HUDEP-2 (cell line): ENCODE measurements at regions not wholly inside any gene's neighbourhood (a gene's known extent, or its start where the extent isn't known, plus 50 kb on each side); places are given as distances from the start of the nearest gene placed in this dataset.

Source experiments
- DNase-seq, 76 experiments: peaks; one replicate each; lab custom pipeline; 2025; ENCODE audit not compliant: unreplicated experiment in 76 of 76; lab: John Stamatoyannopoulos, UW

- no peak for DNase-seq
Measured at GRCh38 chr15:100780208-100780800, 99.3 kb upstream of the ALDH1A3 start.

- DNase-seq: no peak
Measured at GRCh38 chr15:100781061-100781960, 98.3 kb upstream of the ALDH1A3 start.

- no peak for DNase-seq
Measured at GRCh38 chr15:100781961-100782530, 97.6 kb upstream of the ALDH1A3 start.

DNA sequence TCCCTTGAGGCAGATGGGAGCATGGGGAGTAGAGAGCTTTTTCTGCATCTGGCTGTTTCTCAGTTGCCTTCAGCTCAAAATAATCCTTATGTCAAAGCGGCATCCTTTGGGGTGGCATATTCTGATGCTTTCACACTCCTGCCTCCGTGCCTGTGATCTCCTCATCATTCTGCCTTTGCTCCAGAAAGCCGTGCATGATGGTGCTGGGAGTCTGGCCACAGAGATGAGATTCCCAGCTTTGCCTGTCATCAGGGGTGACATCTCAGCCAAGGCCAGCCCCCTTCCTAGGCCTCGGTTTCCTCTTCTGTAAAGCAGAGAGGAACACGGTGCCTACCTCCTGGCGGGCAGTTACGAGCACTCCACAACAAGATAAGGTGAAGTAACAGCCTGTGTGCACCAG is 96.3 kb upstream of the ALDH1A3 start:
- no peak for DNase-seq

DNA sequence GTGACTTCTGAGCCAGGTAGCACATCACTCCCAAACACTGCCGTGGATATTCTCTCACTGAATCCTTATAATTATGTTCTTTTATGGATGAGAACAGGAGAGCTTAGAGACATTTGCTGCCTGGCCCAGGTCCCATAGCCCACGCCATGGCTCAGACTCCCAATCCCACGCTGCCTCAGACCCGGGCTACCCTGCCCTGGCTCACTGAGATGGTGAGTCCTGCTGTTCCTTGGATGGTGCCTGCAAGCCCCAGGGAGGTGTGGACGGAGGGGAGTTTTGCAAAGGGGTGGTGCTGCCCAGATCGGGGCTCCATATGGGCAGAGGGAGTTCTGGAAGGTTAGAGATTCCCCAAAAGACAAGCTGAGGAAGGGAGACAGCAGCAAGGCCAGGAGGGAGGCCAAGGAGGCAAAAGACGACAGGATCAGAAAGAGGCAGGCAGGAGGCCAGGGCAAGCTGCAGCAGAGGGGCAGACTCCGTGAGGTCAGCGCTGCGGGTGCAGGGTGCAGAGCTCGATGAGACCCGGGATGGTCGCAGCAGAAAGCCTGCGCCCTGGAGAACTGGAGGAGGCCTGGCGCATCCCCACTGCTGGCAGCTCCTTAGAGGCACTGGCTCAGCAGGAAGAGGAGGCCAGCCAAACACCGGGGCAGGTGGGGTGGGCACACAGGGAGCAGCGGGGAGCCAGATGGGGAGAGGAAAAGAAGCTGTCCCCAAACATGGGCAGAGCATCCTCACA is 95.7 kb upstream of the ALDH1A3 start:
- no peak for DNase-seq

- no peak for DNase-seq
Measured at GRCh38 chr15:100784493-100785180, 95.0 kb upstream of the ALDH1A3 start.

GRCh38 chr15:100785181-100786138 is 94.2 kb upstream of the ALDH1A3 start:
- DNase-seq: no peak

DNA sequence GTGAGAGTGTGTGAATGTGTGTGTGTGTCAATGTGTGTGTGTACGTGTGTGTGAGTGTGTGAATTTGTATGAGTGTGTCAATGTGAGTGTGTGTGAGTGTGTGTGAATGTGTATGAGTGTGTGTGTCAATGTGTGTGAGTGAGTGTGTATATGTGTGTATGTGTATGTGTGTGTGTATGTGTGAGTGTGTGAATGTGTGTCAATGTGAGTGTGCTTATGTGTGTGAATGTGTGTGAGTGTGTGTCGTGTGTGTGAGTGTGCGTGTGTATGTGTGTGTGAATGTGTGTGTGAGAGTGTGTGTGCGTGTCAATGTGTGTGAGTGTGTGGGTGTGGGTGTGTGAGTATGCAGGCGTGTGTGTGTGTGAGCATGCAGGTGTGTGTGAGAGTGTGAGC is 93.5 kb upstream of the ALDH1A3 start:
- DNase-seq: no peak

- DNase-seq: no peak
Measured at GRCh38 chr15:100786901-100787566, 92.6 kb upstream of the ALDH1A3 start.

DNA sequence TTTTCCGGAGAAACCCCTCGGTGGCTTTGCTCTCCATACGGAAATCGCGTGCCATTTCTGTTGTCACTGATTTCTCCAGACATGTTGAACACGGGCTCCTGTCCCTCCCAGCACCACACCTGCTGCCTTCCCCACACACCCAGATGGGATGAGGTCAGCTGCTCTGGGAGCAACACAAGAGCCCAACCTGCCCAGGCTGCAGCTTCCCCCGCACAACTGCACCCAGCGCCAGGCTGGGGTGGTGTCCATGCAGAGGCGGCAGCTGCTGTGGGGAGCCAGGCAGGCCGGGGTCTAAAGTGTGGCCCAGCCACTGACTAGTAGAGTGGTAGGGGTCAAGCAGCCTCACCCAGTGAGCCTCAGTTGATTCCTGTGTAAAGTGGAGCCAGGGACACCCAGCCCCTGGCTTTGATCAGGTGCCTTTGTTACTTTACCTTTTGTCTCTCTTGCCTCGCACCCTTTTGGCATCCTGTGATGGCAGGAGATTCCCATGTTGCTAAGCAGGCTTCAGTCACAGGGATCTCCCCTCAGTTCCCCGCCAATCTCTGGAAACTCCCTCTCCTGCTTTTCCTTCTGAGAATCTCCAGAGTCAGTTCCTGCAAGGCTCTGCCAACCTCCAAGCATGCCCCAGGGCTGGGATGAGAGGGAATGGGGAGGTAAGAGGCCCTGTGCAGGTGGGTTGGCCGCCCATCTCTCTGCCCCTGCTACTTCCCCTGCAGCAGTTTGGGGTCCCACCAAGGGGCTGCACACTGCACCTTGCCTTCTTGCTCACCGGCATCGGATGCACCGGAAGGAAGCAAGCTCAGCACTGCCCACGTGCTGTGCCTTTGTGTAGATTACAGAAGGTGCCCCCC is 91.8 kb upstream of the ALDH1A3 start:
- DNase-seq: no peak

GRCh38 chr15:100788418-100789105 is 91.1 kb upstream of the ALDH1A3 start:
- no peak for DNase-seq

- no peak for DNase-seq
Measured at GRCh38 chr15:100790786-100791265, 88.8 kb upstream of the ALDH1A3 start.

DNA sequence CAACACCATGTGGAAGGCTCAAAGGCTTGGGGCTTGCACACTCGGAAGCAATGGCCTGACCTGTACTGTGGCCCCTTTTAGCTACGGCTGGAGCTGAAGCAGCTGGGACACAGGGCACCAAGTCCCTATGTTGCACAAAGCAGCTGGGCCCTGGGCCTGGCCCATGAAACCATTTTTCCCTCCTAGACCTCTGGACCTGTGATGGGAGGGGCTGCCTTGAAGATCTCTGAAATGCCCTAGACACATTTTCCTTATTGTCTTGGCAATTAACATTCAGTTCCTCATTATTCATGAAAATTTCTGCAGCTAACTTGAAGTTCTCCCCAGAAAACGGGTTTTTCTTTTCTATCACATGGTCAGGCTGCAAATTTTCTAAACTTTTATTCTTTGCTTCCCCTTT is 85.6 kb upstream of the ALDH1A3 start:
- no peak for DNase-seq

DNA sequence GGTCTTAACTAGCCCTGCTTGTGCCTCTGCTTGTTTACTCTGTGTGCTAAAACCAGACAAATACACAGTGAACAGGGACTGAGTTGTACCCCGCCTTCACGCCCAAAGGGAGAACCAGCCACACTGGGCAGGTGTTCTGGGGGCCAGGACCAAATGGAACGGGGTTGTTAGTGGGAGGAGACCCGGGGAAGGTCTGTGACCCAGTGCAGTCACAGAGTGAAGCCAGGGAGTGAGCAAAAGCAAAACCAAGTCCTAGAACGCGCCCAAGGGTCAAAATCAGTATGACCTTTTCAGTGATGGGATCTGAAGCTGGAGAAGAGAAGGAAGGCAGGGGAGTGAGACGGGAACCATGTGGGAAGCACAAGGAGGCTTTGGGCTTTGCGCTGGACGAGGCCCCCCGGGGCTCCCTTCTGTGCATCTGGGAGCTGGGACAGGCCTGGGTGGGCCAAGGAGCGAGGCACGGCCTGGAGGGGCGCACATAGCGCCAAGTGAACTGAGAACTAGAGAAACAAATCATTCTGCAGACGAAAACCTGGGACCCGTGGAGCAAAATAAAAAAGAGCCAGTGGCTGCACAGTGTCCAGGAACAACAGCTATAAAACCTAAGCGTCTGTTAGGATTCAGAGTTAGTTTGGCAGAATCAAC is 78.3 kb upstream of the ALDH1A3 start:
- no peak for DNase-seq

GRCh38 chr15:100802421-100803170 is 77.0 kb upstream of the ALDH1A3 start:
- DNase-seq: no peak

- no peak for DNase-seq
Measured at GRCh38 chr15:100803171-100803440, 76.5 kb upstream of the ALDH1A3 start.
